ENCODE measurements at regions not wholly inside any gene's neighbourhood (a gene's known extent, or its start where the extent isn't known, plus 50 kb on each side); places are given as distances from the start of the nearest gene placed in this dataset.

- H3K9me3 ChIP-seq (ENCODE audit: low read length) = no peaks in the 10 kb centered on the region
- peaks cover 9% of the 10 kb centered on the region for H3K4me1 ChIP-seq (ENCODE audit: insufficient read depth, low read length, poor library complexity, severe bottlenecking)
- no peak overlapping the region for H3K4me2 ChIP-seq (ENCODE audit: low read length)
- no peak overlapping the region for H3K4me3 ChIP-seq (ENCODE audit: low read depth, low read length, poor library complexity, severe bottlenecking)
- POLR2A ChIA-PET = no interaction called here
- H3K27ac ChIP-seq (ENCODE audit: low read depth, low read length, poor library complexity, severe bottlenecking) = no peak overlapping the region
- no peak for DNase-seq (ENCODE audit: low spot score)
- no peaks in the 10 kb centered on the region for H3K79me2 ChIP-seq (ENCODE audit: insufficient read depth, low read depth, low read length)
- H2AFZ ChIP-seq (ENCODE audit: low read length) = no peak overlapping the region
- H3K36me3 ChIP-seq (ENCODE audit: insufficient read depth, low read length) = no peaks in the 10 kb centered on the region
- H3K9me2 ChIP-seq (ENCODE audit: insufficient read depth, low read length) = no peaks in the 10 kb centered on the region
- intact Hi-C loops (cut with micrococcal nuclease; ENCODE audit: unreplicated experiment) = no loop called here
- no TSS peak for BruUV-seq (replicated peaks)
- TF ChIP-seq CTCF (conservative IDR thresholded peaks at IDR 0.05; ENCODE audit: low read length) (no peak), EZH2phosphoT487 (IDR thresholded peaks at IDR 0.05; ENCODE audit: borderline replicate concordance, low read depth, low read length) (no peak)
- CTCF ChIA-PET (ENCODE audit: unreplicated experiment) = no interaction called here
- H4K20me1 ChIP-seq (ENCODE audit: insufficient read depth, low read length) = no peaks in the 10 kb centered on the region
Observed at GRCh38 chr21:36547464-36547863, 67.5 kb upstream of the CLDN14 start.

GRCh38 chr21:36548866-36549265, 68.9 kb upstream of the CLDN14 start:
- ChIA-PET CTCF (ENCODE audit: unreplicated experiment) (no interaction called here), POLR2A (interaction anchor here (0.6 to 0.8 kb wide), 4 partner anchors 57 to 166 kb away, joined by 3 to 5 read pairs (median 4); no protein-coding TSS in a partner anchor)
- TF ChIP-seq CTCF (conservative IDR thresholded peaks at IDR 0.05; ENCODE audit: low read length) (no peak), EZH2phosphoT487 (IDR thresholded peaks at IDR 0.05; ENCODE audit: borderline replicate concordance, low read depth, low read length) (no peak)
- Histone ChIP-seq H3K4me3 (ENCODE audit: low read depth, low read length, poor library complexity, severe bottlenecking) (no peak overlapping the region), H3K79me2 (ENCODE audit: insufficient read depth, low read depth, low read length) (no peaks in the 10 kb centered on the region), H3K4me2 (ENCODE audit: low read length) (no peak overlapping the region), H3K9me3 (ENCODE audit: low read length) (no peaks in the 10 kb centered on the region), H3K9me2 (ENCODE audit: insufficient read depth, low read length) (no peaks in the 10 kb centered on the region), H2AFZ (ENCODE audit: low read length) (no peak overlapping the region), H3K27ac (ENCODE audit: low read depth, low read length, poor library complexity, severe bottlenecking) (no peak overlapping the region), H4K20me1 (ENCODE audit: insufficient read depth, low read length) (no peaks in the 10 kb centered on the region), H3K4me1 (ENCODE audit: insufficient read depth, low read length, poor library complexity, severe bottlenecking) (no peaks in the 10 kb centered on the region), H3K36me3 (ENCODE audit: insufficient read depth, low read length) (no peaks in the 10 kb centered on the region)
- DNase-seq (ENCODE audit: low spot score) = no peak
- no TSS peak for BruUV-seq (replicated peaks)
- intact Hi-C loops (cut with micrococcal nuclease; ENCODE audit: unreplicated experiment) = no loop called here

GRCh38 chr21:36549470-36549869, 69.5 kb upstream of the CLDN14 start:
- H3K9me2 ChIP-seq (ENCODE audit: insufficient read depth, low read length) = no peaks in the 10 kb centered on the region
- no peak for DNase-seq (ENCODE audit: low spot score)
- H4K20me1 ChIP-seq (ENCODE audit: insufficient read depth, low read length) = no peaks in the 10 kb centered on the region
- TF ChIP-seq EZH2phosphoT487 (IDR thresholded peaks at IDR 0.05; ENCODE audit: borderline replicate concordance, low read depth, low read length) (no peak), CTCF (conservative IDR thresholded peaks at IDR 0.05; ENCODE audit: low read length) (no peak)
- no peaks in the 10 kb centered on the region for H3K36me3 ChIP-seq (ENCODE audit: insufficient read depth, low read length)
- no TSS peak for BruUV-seq (replicated peaks)
- intact Hi-C loops (cut with micrococcal nuclease; ENCODE audit: unreplicated experiment) = no loop called here
- no peaks in the 10 kb centered on the region for H3K9me3 ChIP-seq (ENCODE audit: low read length)
- H3K4me1 ChIP-seq (ENCODE audit: insufficient read depth, low read length, poor library complexity, severe bottlenecking) = no peaks in the 10 kb centered on the region
- no peak overlapping the region for H2AFZ ChIP-seq (ENCODE audit: low read length)
- no peak overlapping the region for H3K4me2 ChIP-seq (ENCODE audit: low read length)
- H3K4me3 ChIP-seq (ENCODE audit: low read depth, low read length, poor library complexity, severe bottlenecking) = no peak overlapping the region
- POLR2A ChIA-PET = interaction anchor here (0.7 to 0.8 kb wide), 2 partner anchors 56 to 113 kb away, joined by 3 read pairs; no protein-coding TSS in a partner anchor
- no peak overlapping the region for H3K27ac ChIP-seq (ENCODE audit: low read depth, low read length, poor library complexity, severe bottlenecking)
- CTCF ChIA-PET (ENCODE audit: unreplicated experiment) = no interaction called here
- no peaks in the 10 kb centered on the region for H3K79me2 ChIP-seq (ENCODE audit: insufficient read depth, low read depth, low read length)

Measured in OCI-LY7 (cell line).